Kidney capillary endothelial cell (primary cell): ENCODE measurements at regions not wholly inside any gene's neighbourhood (a gene's known extent, or its start where the extent isn't known, plus 50 kb on each side); places are given as distances from the start of the nearest gene placed in this dataset.
A peak's percentile ranks its signal among the peaks of the same experiment; 100 is the strongest.

Source experiments
- DNase-seq: peaks from one replicate; pipeline ENCODE4 v3.0.0-alpha.2; 2018; ENCODE audit warnings: low spot score

DNA sequence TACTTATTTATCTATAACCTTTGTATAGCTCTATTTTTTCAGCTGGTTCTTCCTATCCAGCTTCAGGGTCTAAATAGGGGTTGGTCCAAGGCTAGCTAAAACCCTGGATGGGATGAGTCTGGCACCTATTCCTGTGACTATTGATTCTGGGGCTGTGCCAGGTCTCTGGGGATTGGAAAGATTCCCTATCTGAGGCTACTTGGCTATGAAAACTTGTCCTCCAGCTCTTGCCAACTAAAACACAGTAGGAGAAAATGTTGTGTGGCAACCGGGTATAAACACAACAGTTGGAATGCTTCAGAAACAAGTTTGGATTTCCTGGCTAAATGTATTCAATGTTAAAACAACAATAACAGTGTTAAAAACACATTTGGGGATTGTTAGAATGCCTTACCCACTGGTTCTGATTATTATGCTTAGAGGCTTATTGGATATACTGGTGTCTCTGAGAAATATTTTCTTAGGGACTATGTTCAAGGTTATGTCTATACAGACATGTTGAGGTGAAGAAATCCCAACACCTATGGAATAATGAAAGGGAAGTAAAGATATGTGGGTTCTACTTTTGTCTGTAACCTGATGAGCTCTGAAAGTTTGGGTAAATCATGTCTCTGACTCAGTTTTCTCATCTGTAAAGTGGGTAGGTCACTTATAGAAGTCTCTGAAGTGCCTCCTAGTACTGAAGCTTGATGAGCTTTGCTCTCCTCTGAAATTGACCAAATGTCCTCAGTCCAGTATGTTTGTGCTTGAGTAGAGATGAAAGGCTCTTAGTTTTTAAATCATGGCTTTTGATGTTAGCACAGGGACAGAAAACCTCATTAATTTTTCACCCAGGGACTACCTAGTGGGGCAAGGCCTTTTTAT is 460.7 kb downstream of the MTX2 start:
- no peak for DNase-seq

DNA sequence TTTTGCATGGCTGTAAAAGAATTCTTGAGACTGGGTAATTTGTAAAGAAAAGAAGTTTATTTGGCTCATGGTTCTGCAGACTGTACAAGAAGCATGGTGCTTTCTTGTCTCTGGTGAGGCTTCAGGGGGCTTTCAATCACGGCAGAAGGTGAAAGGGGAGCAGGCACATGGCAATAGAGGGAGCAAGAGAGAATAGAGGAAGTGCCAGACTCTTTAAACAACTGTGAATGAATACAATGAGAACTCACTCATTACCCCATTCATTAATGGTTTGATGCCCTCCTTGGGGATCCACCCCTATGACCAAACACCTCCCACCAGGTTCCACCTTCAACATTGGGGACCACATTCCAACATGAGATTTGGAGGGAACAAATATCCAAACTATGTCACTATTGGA is 463.5 kb downstream of the MTX2 start:
- DNase-seq = no peak

DNA sequence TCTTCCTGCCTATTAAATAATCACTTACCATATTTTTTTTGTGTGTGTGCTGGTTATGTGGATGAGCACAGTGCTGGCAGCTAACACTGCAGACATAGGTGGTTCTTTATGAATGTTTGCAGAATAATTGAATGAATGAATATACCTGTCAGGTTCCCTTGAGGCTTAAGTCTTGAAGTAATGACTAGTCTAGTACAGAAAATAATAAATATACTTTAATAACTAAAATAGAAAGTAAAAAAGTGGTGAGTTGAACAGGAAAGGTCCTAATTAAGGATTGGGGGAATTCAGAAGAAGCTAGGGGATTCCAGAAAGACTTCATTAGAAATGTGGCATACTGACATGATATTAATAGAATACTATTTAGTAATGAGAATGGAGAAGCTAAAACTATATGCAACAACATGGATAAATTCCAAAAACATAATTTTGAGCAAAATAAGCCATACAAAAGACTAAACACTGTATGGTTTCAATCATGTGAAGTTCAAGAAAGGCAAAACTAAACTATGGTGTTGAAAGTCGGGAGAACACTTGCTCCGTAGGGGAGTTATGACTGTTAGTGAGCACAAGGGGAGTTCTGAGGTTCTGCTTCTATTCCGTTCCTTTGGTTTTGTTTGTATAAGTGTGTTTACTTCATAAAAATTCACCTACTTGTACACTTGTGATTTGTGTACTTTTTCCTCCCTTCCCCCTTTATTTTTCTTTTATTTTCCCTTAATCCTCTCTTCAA is 464.6 kb downstream of the MTX2 start:
- no peak for DNase-seq

DNA sequence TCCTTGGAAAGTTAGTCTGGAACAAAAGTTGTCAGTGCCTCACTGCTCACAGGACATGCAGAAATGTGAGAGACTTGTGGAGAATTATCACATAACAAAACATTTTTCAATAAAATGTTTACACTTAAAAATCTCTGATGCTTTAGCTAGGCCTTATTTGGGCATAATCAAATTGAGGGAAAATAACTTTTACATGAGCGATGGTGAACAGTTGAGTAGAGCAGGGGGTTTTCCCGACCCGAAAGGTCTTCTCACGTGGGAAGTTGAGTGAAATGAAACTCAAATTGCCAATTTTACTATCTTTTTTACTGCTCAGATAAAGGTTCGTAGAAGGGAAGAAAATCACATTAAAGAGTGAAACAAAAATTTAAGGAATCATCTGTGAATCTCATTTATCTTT is 465.6 kb downstream of the MTX2 start:
- DNase-seq = no peak

DNA sequence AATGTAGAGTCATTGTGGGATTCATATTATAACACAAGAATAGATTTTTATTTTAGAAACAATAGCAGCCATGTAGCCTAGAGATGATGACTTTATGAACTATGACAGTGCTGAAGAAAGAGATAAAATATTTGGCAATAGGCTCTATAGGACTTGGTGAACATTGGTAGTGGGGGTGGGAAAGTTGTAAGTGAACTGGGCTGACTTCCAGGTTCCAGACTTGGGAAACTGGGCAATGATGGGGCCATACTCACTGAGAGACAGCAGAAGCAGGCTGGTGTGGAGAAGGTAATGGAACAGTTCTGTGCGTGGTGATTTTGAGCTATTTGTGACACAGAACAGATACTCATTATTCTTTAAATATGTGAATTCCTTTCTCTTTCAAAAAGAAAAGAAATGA is 470.3 kb upstream of the HNRNPA3 start:
- no peak for DNase-seq

DNA sequence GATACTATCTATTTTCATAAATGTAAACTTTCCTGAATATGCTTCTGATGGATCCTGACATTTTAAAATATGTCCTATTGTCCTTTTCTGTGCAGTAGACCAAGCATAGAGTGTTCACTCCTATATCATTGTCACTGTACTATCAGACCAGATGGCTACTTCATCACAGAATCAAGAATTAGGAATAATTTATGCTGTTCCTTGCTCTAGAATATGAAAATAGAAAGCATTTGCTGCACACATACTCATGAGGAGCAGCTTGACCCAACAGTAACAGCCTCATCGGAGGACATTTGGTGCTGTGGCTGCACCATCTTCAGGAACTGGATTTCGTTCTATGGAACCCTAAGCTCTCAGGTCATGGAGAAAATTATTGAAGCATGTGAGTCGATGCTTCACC is 468.9 kb upstream of the HNRNPA3 start:
- no peak for DNase-seq

DNA sequence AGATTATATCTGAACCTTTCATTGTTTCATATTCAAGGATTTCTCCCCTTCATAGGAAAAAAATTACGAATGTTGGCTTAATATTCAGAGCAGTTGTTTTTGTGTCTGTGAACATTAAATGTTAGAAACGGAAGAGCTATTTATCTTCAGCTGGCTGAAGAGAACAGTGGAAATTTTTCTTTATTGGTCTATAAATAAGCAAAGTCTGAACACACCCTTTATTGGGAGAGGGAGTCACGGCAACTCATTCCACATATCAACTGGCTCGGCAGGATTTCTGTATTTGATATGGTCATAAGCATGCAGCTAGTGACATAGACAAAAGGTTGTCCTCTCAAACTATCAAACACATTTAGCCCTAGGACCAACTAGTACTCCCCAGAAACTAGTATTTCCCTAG is 468.4 kb upstream of the HNRNPA3 start:
- no peak for DNase-seq

DNA sequence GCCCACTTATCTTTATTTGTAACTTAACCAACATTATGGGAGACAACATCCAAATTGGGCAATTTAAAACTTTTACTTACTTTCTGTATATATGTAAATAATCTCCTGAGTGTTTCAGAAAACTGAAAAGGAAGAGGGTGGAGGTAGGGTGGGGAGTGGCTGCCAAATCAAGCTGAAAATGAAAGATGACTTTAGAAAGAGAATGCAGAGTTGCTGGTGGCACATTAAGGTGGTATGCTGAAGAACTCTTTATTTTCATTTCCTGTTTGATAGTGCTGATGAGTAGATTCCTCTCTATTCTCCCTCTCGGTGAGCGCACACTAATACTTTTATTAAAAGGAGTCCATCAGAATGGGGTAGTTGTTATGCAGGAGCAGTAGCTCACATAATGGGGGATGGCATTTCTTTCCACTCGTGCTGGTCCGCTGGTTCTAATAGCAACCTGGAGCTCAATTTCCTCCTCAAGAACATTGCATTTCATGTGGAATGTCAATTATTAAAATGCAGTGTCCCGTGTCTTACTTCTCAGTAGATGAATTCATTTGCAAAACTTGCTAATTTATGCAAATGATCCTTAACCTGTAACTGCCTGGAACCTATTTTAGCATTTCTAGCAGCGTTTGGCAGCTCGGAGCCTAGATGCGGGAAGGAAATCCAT is 466.9 kb upstream of the HNRNPA3 start:
- no peak for DNase-seq

DNA sequence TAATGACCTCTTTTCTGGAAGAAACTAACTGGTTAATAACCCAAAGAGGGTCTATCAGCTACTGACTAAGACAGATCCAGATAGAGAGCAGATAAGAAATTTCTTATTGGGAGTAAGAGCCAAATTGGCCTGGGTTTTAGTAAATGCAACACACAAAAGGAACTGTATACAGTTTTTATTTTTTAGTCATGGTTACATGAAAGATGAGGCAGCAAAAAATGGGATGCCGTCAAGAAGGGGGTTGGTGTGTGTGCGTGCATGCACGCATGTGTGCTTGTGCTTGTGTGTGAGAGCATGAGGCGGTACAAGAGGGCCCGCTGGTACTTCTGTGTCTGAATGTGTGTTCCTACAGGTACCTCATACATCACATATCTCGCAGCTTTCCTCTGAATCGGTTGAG is 466.2 kb upstream of the HNRNPA3 start:
- no peak for DNase-seq

DNA sequence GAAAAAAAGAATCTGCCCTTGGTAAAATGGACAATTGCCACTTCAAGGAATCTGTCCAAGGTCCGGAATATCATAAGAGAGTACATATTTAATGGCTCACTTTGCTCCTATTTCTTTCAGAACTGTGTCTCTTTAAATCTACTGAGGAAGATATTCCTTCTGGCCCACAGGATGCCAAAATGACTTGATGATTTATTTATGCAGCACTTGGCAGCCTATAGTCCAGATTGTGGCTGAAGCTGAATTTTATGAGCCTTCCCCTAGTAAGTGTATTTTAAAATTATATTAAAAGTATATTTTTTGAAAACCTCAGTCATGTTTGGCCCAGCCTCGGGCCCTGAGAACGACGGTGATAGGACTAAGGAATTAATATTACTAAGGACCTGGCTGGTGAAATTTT is 465.1 kb upstream of the HNRNPA3 start:
- DNase-seq = no peak

DNA sequence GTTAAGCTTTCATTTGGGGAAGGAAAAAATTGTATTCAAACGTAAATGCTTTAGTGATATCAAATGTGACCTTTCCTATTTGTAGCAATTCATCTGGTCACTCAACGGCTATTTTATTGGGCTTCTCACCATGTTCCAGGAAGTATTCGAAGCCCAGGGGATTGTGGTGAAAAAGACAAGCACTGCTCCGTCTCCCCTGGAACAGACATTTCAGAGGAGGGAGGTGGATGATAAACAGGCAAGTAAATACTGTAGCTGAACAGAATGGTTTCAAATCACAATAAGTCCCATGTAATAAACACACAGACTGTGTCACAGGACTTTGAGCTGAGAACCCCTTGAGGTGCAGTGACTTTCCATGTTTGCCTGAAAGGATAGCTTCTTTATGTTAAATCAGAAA is 464.7 kb upstream of the HNRNPA3 start:
- no peak for DNase-seq

DNA sequence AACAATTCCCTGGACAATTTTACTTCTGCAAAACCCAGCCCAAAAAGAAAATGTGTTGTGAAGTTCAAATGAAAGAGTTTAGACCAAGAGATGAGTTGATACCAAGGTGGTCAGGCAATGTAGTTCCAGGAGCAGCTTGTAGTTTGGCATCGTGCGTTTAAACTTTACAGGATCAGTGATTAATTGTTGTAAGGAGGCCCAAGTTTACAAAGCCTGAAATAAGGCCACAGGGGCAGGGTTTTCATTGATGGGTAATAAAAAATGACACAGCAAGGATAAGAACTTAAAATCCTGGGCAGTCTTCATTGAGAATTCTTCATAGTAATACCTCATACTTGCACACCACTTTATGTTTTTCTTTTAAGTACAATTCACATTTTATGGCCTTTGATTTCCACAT is 463.9 kb upstream of the HNRNPA3 start:
- no peak for DNase-seq

DNA sequence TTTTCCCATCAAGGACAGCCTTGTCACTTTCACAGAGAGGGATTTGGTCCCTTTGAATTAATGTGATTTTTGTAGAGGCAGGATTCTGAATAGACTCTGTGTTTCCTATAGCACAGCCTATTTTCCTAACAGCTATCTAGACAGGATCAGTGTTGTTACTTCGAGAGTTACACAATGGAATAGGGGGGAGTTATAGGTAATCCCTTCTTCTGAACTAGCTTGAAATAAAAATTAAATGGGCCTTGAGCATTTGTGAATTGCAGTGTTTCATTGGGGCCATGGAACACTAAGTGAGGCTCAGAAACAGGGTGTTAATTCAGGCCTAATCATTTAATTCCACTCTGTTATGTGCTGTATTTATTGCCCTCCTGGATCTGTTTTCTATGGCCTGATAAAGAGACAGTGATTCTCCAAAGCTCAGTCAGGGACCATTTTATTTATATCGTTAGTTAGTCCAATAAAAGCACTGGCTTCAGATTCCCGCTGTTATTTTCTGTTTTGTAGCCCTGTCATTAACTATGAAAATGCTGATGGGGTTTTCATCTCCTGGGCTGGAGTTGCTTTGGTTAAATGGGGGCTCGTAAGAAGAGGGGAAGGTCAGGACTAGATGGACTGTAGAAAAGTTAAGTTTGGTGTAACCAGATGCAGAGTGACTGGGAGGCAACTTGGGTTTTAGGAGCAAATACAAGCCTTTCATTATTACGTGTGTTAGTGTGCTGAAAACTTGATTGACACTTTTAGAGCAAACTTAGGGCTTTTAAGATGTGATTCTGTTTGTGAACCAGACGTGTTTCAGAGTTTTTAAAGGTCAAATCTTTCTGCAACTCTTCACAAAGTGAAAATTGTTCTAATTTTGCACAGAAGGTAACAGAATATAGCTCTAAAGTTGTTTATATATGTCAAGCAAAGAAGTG is 461.0 kb upstream of the HNRNPA3 start:
- DNase-seq = no peak

DNA sequence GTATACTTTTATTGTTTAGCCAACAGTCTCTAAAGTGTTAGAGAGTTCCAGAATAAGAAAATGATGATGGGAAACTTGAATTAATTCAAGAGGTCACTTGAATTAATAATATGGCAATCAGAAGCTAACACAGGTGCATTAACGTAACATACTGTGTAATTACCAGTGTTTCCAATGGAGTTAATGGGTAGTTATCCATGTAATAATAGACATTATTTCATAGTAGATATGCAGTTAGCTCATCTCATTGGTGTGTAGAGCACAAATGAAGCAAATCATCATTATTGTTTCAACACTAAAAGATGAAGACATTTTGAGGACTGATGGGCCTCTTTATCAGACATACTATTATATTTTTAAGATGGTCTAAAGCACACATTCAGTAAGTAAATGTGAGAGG is 460.3 kb upstream of the HNRNPA3 start:
- no peak for DNase-seq

DNA sequence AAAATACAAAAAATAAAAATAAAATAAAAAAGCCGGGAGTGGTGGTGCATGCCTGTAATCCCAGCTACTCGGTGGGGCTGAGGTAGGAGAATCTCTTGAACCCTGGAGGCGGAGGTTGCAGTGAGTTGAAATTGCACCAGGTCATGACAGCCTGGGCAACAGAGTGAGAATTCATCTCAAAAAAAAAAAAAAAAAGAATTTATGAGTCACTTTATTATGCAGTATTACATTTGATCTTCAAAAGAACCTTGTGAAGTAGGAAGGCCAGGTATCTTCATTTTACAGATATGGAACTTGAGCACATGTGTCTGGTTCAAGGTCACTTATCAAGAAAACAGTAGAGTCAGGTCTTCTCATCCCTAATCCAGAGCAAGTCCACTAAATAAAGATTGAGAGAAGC is 459.4 kb upstream of the HNRNPA3 start:
- DNase-seq = no peak

DNA sequence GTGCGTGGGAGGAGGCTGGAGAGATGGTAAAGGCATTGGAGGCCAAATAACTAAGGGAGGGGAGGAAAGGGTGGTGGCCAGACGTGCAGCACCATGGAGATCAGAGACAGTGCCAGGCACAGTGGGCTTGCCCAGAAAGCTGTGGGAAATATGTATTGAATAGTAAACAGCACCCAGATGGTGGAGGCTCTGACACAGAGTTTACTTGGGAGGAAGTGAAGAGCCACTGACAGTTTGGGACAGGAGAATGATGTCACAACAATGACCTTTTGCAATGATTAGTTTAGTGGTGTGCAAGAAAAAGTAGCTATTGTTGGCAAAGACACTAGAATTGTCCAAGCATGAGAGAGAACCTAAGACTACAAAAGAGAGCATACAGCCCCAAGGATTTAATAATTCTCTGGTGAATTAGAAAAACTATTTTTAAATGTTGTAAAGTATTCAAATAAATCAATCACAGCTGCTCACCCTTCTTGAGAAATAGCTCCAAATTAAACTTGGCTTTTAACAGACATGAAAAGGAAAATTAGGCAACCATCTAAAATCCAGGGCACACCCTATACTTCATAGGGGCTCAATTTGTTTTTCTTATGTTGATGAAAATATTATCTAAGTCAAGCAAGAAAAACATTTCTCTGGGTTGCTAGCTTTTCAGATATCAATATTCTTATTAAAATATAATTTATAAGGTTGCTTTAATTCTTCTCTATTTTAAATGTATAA is 458.7 kb upstream of the HNRNPA3 start:
- DNase-seq = peak; percentile 11

DNA sequence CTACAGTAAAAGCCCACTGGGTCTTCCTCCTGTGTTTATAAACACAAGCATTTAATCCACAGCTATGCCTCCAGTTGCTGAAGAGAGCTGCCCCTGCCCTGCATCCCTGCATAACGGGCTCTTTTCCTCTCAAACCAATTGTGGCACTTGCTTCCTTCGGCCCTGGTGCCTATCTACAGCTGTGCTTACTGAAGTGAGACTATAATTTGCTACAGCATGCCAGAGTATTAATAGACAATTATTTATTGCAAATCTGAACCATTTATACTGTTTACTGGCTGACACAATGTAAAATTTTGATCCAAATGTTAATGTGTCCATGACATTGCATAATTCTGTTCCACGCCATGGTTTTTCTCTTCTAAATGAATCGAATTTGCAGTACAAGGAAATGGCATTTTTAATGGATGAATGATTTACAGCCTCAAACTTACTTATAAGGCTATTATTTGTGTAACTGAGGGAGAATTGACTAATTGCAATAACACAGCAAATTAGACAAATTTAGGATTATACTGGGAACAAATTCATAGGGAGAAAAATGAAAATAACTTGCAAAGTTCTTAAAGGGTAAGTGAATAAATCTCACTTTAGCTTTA is 457.0 kb upstream of the HNRNPA3 start:
- no peak for DNase-seq

DNA sequence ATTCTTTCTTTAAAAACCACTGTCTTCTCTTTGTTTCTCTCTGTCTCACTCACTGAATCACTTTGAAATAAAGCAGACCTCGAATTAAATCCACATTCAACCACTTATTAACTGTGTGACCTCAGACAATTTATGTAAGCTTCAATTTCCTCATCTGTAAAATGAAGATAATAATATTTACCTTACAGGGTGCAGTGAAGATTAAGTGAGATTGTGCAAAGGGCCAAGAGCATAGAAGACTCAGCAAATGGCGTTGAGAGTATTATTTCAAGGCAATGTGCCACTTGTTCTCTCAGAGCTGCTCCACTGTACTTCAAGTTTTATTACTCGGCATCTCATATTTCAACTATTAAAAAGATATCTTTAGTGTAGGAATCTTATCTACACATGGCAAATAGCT is 454.2 kb upstream of the HNRNPA3 start:
- DNase-seq = no peak

DNA sequence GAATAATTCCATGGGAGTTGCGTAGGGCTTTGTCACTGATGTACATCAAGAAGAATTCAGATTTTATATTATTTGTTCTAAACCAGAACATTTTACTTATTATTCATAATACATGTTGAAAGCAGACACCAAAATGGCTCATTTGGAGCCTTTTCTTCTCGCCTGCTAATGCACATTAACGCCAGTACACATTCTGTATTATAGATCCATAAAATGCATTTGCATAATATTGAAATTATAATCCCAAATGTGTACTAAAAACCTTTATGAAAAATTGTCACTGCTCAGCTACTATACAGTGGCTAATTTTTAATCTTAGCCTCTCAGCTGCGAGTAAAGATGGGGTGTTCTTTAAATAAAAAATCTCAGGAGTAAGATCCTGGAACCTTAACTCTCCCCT is 452.2 kb upstream of the HNRNPA3 start:
- no peak for DNase-seq

DNA sequence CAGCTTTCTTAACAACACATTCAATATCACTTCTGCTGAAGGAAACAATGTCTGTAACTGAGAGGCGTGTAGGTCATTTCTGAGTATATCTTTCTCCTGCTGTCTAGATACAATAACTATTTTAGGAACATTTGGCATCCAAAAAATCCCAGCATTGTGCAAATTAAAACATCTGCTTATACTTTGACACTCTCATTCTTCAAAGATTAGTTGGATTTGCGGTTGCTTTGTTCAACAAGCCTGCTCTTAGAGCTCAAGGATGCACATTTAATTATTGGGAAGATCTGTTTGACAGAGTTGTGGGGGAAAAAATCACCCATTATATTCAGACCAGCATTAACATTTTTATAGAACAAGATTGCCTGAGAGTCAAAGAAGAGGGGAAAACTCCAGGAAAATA is 449.5 kb upstream of the HNRNPA3 start:
- DNase-seq = no peak

DNA sequence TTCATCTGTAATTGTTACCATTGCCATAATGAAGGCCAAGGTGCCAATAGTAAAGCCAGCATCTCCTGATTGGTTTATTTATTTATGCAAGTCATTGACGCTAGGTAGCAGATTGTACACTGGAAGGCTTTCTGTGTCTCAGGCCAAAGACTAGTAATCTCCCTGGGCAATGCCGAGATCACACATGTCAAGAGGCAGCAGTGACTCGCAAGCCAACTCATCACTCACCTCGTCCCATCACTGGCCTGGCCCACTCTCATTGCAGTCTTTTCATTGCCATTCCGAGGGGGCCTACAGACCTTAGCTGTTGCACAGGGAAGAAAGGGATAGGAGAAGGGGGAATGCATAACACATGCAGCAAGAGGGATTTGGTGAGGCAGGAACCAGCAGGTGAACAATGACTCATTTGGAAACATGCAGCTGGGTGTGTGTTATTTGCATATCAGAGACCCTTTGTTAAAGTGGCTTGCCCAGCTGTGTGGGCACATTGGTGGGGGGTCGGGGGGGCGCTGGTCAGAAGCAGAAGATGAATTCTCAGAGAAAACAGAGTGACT is 448.7 kb upstream of the HNRNPA3 start:
- DNase-seq = no peak
